Prostate gland (tissue), 2 donors: ENCODE measurements at regions not wholly inside any gene's neighbourhood (a gene's known extent, or its start where the extent isn't known, plus 50 kb on each side); places are given as distances from the start of the nearest gene placed in this dataset.

Source experiments
- DNase-seq: peaks from one replicate; pipeline ENCODE4 v3.0.0-alpha.2; 2019; ENCODE audit warnings: low spot score
- H3K27ac ChIP-seq, 2 donors: fragments of 200-600 bp; sonication (generic); 2 replicates each; pipeline ENCODE4 v1.5.1; 2017 to 2019
- H3K27me3 ChIP-seq: fragments of 200-600 bp; sonication (generic); replicated peaks from 2 replicates; pipeline ENCODE4 v1.5.1; 2019; ENCODE audit not compliant: insufficient read depth
- H3K36me3 ChIP-seq, 2 donors: fragments of 200-600 bp; sonication (generic); 1 replicate in 1 of 2; 2 replicates in 1 of 2; pipeline versions ENCODE4 v1.5.1 to v1.8.1; 2017 to 2019
- H3K4me1 ChIP-seq: fragments of 200-600 bp; sonication (generic); replicated peaks from 2 replicates; pipeline ENCODE4 v1.5.1; 2019
- H3K4me3 ChIP-seq, 2 donors: fragments of 200-600 bp; sonication (generic); 2 replicates each; pipeline ENCODE4 v1.5.1; 2017 to 2019
- H3K9me3 ChIP-seq: fragments of 200-600 bp; sonication (generic); 2 replicates; pipeline ENCODE4 v1.5.1; 2017
- POLR2A ChIP-seq: fragments of 450-650 bp; IDR thresholded peaks from one replicate; pipeline ENCODE4 v1.6.1; 2016; ENCODE audit warnings: antibody characterized with exemption, mild to moderate bottlenecking
- POLR2AphosphoS5 ChIP-seq: sonication (generic); formaldehyde crosslinking; IDR thresholded peaks from one replicate; pipeline ENCODE4 v1.6.1; 2017; ENCODE audit warnings: antibody characterized with exemption
- WGBS: methylation state at CpG from one replicate; pipeline ENCODE4 v1.1.5; 2018; 5-methylcytosine and 5-hydroxymethylcytosine counted together
- intact Hi-C: fragments of 100-400 bp; cut with DNase I; formaldehyde crosslinking; loops from one replicate; pipeline ENCODE4 v1.14.2; 2022
- TF ChIP-seq, protein P1 (sequence below), 4 experiments: fragments of 200-600 bp in 2 of 4; fragments of 450-650 bp in 2 of 4; sonication (generic) in 2 of 4; IDR thresholded peaks; 1 replicate in 3 of 4; 2 replicates in 1 of 4; pipeline ENCODE4 v1.5.1; 2016 to 2019; ENCODE audit warnings: antibody characterized with exemption in 4 of 4, mild to moderate bottlenecking in 2 of 4, moderate library complexity in 2 of 4

DNA sequence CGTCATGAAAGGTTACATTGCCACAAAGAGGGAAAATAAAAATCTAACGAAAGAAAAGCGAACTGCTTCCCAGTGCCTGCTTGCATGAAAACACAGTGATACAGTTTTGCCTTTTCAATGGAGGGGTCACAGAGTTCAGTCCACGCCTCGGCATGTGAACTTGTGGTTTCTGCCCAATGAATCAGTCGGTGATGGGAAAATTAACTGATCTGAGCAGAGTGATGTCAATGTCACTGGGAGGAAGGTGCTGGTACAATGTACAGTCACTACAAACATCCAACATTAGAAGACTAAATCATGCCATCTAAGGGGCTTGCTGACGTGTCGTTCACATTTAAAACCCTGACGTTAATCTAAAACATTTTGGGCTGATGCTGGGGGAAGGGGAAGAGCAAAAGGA, 151.8 kb upstream of the MSX2 start:
- intact Hi-C loops = loop anchor here (5.0 kb wide), 2 partner anchors 150 to 220 kb away; partner anchors contain the start of gene MSX2
- DNase-seq = no peak
- H3K27me3 ChIP-seq = no peaks in the 10 kb centered on the region
- no peaks in the 10 kb centered on the region for H3K9me3 ChIP-seq
- WGBS = 93% methylated on average over 9 of the region's 9 CpGs
- H3K36me3 ChIP-seq = no peaks in the 10 kb centered on the region
- TF ChIP-seq, protein P1, sequence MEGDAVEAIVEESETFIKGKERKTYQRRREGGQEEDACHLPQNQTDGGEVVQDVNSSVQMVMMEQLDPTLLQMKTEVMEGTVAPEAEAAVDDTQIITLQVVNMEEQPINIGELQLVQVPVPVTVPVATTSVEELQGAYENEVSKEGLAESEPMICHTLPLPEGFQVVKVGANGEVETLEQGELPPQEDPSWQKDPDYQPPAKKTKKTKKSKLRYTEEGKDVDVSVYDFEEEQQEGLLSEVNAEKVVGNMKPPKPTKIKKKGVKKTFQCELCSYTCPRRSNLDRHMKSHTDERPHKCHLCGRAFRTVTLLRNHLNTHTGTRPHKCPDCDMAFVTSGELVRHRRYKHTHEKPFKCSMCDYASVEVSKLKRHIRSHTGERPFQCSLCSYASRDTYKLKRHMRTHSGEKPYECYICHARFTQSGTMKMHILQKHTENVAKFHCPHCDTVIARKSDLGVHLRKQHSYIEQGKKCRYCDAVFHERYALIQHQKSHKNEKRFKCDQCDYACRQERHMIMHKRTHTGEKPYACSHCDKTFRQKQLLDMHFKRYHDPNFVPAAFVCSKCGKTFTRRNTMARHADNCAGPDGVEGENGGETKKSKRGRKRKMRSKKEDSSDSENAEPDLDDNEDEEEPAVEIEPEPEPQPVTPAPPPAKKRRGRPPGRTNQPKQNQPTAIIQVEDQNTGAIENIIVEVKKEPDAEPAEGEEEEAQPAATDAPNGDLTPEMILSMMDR (IDR thresholded peaks at IDR 0.05) = no peak
- no peak for TF ChIP-seq POLR2A
- TF ChIP-seq POLR2AphosphoS5 = no peak
- no peaks in the 10 kb centered on the region for H3K4me1 ChIP-seq
- no peak overlapping the region for H3K27ac ChIP-seq
- no peak overlapping the region for H3K4me3 ChIP-seq

DNA sequence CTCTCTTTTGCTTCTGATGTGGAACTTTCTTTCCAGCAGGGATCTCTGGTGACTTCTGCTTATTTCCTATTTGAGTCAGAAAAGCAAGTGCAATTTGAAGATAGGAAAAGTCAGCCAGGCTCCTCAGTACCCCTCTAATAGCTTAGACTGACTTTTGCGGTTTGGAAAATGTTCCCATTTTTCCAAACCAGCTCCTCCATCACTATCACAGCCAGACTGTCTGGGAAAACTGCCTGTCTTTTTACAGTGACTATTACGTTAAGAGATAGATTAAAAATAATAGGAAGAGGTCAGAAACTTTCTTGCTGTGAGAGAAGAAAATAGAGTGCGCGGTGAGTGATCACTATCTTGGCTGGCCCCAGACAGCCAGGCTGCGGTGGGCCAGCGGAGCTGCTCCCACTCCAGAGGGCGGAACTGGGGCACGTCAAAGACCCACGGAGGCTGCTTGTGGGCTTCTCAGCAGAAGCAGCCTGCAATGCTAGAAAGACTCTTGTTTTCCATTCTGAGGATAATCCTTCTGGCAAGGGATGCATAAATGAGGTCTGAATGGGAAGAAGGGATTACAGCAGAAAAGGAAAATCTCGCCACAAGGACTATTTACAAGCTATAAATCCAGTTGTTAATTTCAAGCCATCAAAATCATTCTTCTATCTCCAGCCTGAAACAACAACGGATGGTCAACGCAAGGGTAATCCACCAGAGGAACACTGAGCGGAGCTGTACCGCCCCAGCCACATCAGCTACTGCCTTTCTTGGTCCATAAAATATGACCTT, 151.0 kb upstream of the MSX2 start:
- TF ChIP-seq, protein P1 (IDR thresholded peaks at IDR 0.05) = no peak
- TF ChIP-seq POLR2AphosphoS5 = no peak
- no peak for TF ChIP-seq POLR2A
- 60% methylated on average over 14 of the region's 14 CpGs for WGBS
- intact Hi-C loops = loop anchor here (5.0 kb wide), 2 partner anchors 149 to 219 kb away; partner anchors contain the start of gene MSX2
- H3K4me3 ChIP-seq = no peak overlapping the region
- no peak for DNase-seq
- H3K9me3 ChIP-seq = no peaks in the 10 kb centered on the region
- no peaks in the 10 kb centered on the region for H3K4me1 ChIP-seq
- H3K27ac ChIP-seq = no peak overlapping the region
- no peaks in the 10 kb centered on the region for H3K36me3 ChIP-seq
- H3K27me3 ChIP-seq = no peaks in the 10 kb centered on the region

DNA sequence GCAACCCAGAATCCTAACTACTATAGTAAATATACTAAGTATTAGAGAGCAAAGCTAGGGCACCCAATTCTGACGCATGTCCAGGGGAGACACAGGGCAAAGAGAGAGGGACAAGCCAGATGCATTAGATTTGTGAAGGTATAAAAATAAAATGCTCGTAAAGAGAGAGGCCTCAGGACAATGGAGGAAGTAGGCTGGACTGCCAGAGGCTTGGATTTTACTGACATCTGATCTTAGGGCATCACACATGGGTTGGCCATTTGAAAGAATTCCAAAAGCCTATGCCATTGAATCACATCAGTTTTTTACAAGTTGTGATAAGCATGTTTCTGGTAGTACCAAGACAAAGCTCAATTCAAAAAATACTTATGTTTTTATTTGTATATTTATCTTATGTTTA, 149.3 kb upstream of the MSX2 start:
- Histone ChIP-seq H3K4me1 (no peaks in the 10 kb centered on the region), H3K27ac (no peak overlapping the region), H3K36me3 (no peaks in the 10 kb centered on the region), H3K9me3 (no peaks in the 10 kb centered on the region), H3K4me3 (no peak overlapping the region), H3K27me3 (no peaks in the 10 kb centered on the region)
- intact Hi-C loops = no loop called here
- no peak for DNase-seq
- no peak for TF ChIP-seq POLR2A
- no peak for TF ChIP-seq POLR2AphosphoS5
- TF ChIP-seq, protein P1 (IDR thresholded peaks at IDR 0.05) = no peak
- WGBS = 54% methylated on average over 2 of the region's 2 CpGs

DNA sequence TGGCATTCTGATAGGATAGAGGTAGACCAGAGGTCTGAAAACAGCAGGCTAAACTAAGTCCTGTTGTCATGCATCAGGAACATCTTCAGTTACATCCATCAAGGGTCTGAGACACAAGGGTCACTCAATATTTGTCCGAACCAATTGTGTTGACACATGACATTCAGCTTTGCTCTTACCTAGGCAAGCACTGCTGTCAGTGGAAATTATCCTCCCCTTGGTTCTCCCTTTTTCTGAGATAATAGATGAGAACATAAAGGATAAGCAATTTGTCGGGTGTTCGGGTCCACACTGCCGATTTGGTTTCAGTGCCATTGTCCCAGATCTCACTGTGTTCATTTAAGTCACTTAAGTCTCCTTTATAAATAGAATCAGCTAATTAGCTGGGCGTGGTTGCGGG, 148.3 kb upstream of the MSX2 start:
- intact Hi-C loops = no loop called here
- Histone ChIP-seq H3K36me3 (no peaks in the 10 kb centered on the region), H3K9me3 (no peaks in the 10 kb centered on the region), H3K4me3 (no peak overlapping the region), H3K4me1 (no peaks in the 10 kb centered on the region), H3K27me3 (no peaks in the 10 kb centered on the region), H3K27ac (no peak overlapping the region)
- TF ChIP-seq POLR2AphosphoS5 (no peak), POLR2A (no peak)
- TF ChIP-seq, protein P1 (IDR thresholded peaks at IDR 0.05) = no peak
- 91% methylated on average over 6 of the region's 6 CpGs for WGBS
- no peak for DNase-seq

DNA sequence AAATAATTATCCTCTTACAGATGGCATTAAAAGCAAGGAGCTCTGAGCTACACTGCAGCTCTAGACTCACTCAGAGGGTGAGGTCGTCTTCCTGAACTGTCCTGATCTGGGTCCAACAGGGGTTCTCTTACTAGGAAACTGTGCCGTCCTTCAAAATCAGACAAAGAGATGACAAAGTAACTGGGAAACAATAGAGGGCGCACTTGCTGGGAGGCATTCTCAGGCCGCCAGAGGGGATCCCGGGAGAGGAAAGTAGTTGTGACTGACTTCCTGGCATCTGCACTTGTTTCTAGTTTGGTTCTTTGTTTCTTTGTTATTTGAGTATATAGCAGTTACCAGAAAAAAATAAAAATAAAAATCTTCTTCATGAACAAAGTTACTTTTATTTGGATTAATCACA, 142.9 kb upstream of the MSX2 start:
- Histone ChIP-seq H3K36me3 (no peaks in the 10 kb centered on the region), H3K9me3 (no peaks in the 10 kb centered on the region), H3K27me3 (no peaks in the 10 kb centered on the region), H3K4me3 (no peak overlapping the region), H3K27ac (no peak overlapping the region), H3K4me1 (no peaks in the 10 kb centered on the region)
- 34% methylated on average over 5 of the region's 5 CpGs for WGBS
- intact Hi-C loops = no loop called here
- TF ChIP-seq POLR2A = no peak
- TF ChIP-seq, protein P1 (IDR thresholded peaks at IDR 0.05) = peak in 1 of 4 experiments; percentile 28
- no peak for TF ChIP-seq POLR2AphosphoS5
- no peak for DNase-seq
